DOHH2 (cell line): ENCODE measurements at regions not wholly inside any gene's neighbourhood (a gene's known extent, or its start where the extent isn't known, plus 50 kb on each side); places are given as distances from the start of the nearest gene placed in this dataset.

Source experiments
- H3F3A ChIP-seq: fragments of 200-600 bp; sonication (generic), shearing (Covaris generic); 2 replicates; pipeline ENCODE4 v1.6.0; 2016; ENCODE audit warnings: antibody characterized with exemption, mild to moderate bottlenecking; ENCODE audit not compliant: control insufficient read depth, insufficient read depth
- H3K27ac ChIP-seq: fragments of 200-600 bp; sonication (generic); 2 replicates; pipeline ENCODE4 v1.5.1; 2014; ENCODE audit warnings: low read depth, mild to moderate bottlenecking, low read length, moderate library complexity
- H3K27me3 ChIP-seq: fragments of 200-600 bp; sonication (generic); 2 replicates; pipeline ENCODE4 v1.6.1; 2014; ENCODE audit warnings: mild to moderate bottlenecking, low read length, mixed read lengths; ENCODE audit not compliant: control insufficient read depth
- H3K36me3 ChIP-seq: fragments of 200-600 bp; sonication (generic); 2 replicates; pipeline ENCODE4 v1.6.1; 2014; ENCODE audit warnings: mild to moderate bottlenecking, low read length, moderate library complexity, mixed read lengths; ENCODE audit not compliant: control insufficient read depth
- H3K4me1 ChIP-seq: fragments of 200-600 bp; sonication (generic); 2 replicates; pipeline ENCODE4 v1.6.1; 2014; ENCODE audit warnings: mild to moderate bottlenecking, low read length, mixed read lengths; ENCODE audit not compliant: control insufficient read depth
- H3K4me2 ChIP-seq: fragments of 200-600 bp; sonication (generic); 2 replicates; pipeline ENCODE4 v1.6.0; 2014; ENCODE audit warnings: mild to moderate bottlenecking, low read length, moderate library complexity
- H3K4me3 ChIP-seq: fragments of 200-600 bp; sonication (generic); 2 replicates; pipeline ENCODE4 v1.5.1; 2014; ENCODE audit warnings: mild to moderate bottlenecking, low read length, mixed read lengths
- H3K79me2 ChIP-seq: fragments of 200-600 bp; sonication (generic); 2 replicates; pipeline ENCODE4 v1.6.1; 2014; ENCODE audit warnings: mild to moderate bottlenecking, low read length, mixed read lengths; ENCODE audit not compliant: control insufficient read depth
- H3K9me2 ChIP-seq: fragments of 200-600 bp; sonication (generic); replicated peaks from 2 replicates; pipeline ENCODE4 v1.6.1; 2014; ENCODE audit warnings: mild to moderate bottlenecking, low read length, mixed read lengths; ENCODE audit not compliant: control insufficient read depth
- H3K9me3 ChIP-seq: fragments of 200-600 bp; sonication (generic); 2 replicates; pipeline ENCODE4 v1.6.1; 2014; ENCODE audit warnings: antibody characterized with exemption, low read length, mixed read lengths; ENCODE audit not compliant: control insufficient read depth, insufficient read depth
- H4K20me1 ChIP-seq: fragments of 200-600 bp; sonication (generic); 2 replicates; pipeline ENCODE4 v1.6.0; 2014; ENCODE audit warnings: low read depth, mild to moderate bottlenecking, antibody characterized with exemption, low read length, moderate library complexity; ENCODE audit not compliant: control insufficient read depth, insufficient read depth
- CTCF ChIP-seq: fragments of 200-600 bp; sonication (generic); IDR thresholded peaks from one replicate; pipeline ENCODE4 v1.5.1; 2014; ENCODE audit warnings: antibody characterized with exemption, mild to moderate bottlenecking, low read depth, low read length; ENCODE audit not compliant: poor library complexity, severe bottlenecking
- EZH2phosphoT487 ChIP-seq: fragments of 200-600 bp; sonication (generic); IDR thresholded peaks from 2 replicates; pipeline ENCODE4 v1.6.1; 2017; ENCODE audit warnings: borderline replicate concordance, mild to moderate bottlenecking, antibody characterized with exemption, low read length, moderate library complexity, mixed read lengths

GRCh38 chr21:25243808-25244207 is 363.5 kb downstream of the MRPL39 start:
- no peak overlapping the region for H3K27ac ChIP-seq
- H3K4me2 ChIP-seq, result no peak overlapping the region
- H4K20me1 ChIP-seq, result no peaks in the 10 kb centered on the region
- no peaks in the 10 kb centered on the region for H3K36me3 ChIP-seq
- no peak overlapping the region for H3K4me3 ChIP-seq
- peaks cover 10% of the 10 kb centered on the region; the same call in 1 of the 2 replicates for H3K9me3 ChIP-seq
- no peaks in the 10 kb centered on the region for H3F3A ChIP-seq
- no peak for TF ChIP-seq CTCF
- no peak for TF ChIP-seq EZH2phosphoT487
- H3K9me2 ChIP-seq, result no peaks in the 10 kb centered on the region
- H3K27me3 ChIP-seq, result no peaks in the 10 kb centered on the region
- peaks cover 12% of the 10 kb centered on the region for H3K4me1 ChIP-seq
- H3K79me2 ChIP-seq, result no peaks in the 10 kb centered on the region

GRCh38 chr21:25240974-25241373 is 366.3 kb downstream of the MRPL39 start:
- no peak overlapping the region; the same call in 1 of the 2 replicates for H3K4me2 ChIP-seq
- peaks cover 14% of the 10 kb centered on the region; the same call in 1 of the 2 replicates for H3K9me3 ChIP-seq
- H3K36me3 ChIP-seq, result no peaks in the 10 kb centered on the region
- H3K9me2 ChIP-seq, result no peaks in the 10 kb centered on the region
- H3K79me2 ChIP-seq, result no peaks in the 10 kb centered on the region
- peaks cover 12% of the 10 kb centered on the region for H3K4me1 ChIP-seq
- no peak overlapping the region for H3K4me3 ChIP-seq
- H3F3A ChIP-seq, result no peaks in the 10 kb centered on the region
- TF ChIP-seq CTCF (no peak), EZH2phosphoT487 (no peak)
- H4K20me1 ChIP-seq, result no peaks in the 10 kb centered on the region
- H3K27ac ChIP-seq, result no peak overlapping the region
- no peaks in the 10 kb centered on the region for H3K27me3 ChIP-seq

- Histone ChIP-seq H3K79me2 (no peaks in the 10 kb centered on the region), H3F3A (no peaks in the 10 kb centered on the region), H4K20me1 (no peaks in the 10 kb centered on the region), H3K4me3 (no peak overlapping the region), H3K4me2 (no peak overlapping the region), H3K9me3 (peaks cover 10% of the 10 kb centered on the region; the same call in 1 of the 2 replicates), H3K27ac (no peak overlapping the region), H3K36me3 (no peaks in the 10 kb centered on the region), H3K4me1 (peaks cover 2% of the 10 kb centered on the region), H3K9me2 (no peaks in the 10 kb centered on the region), H3K27me3 (no peaks in the 10 kb centered on the region)
- TF ChIP-seq CTCF (no peak), EZH2phosphoT487 (no peak)
These were observed 372.2 kb downstream of the MRPL39 start for GRCh38 chr21:25234857-25235801.
